H1 (cell line): ENCODE measurements at regions not wholly inside any gene's neighbourhood (a gene's known extent, or its start where the extent isn't known, plus 50 kb on each side); places are given as distances from the start of the nearest gene placed in this dataset.

ENCODE experiments used
- CTCF ChIA-PET: fragments of 300-600 bp; sonication (Branson Sonifier 250); formaldehyde crosslinking; loops from one replicate; lab custom pipeline; 2021; ENCODE audit not compliant: partially characterized antibody; lab: Charles Lee
- POLR2A ChIA-PET: fragments of 300-600 bp; sonication (Branson Sonifier 250); formaldehyde crosslinking; loops from one replicate; lab custom pipeline; 2021; ENCODE audit warnings: inconsistent platforms; ENCODE audit not compliant: partially characterized antibody; lab: Charles Lee
- DNase-seq, 2 experiments: peaks; one replicate each; pipeline versions ENCODE4 v3.0.0 to v3.0.0-alpha.2; 2010 to 2022; ENCODE audit warnings: low spot score in 2 of 2, low read depth in 1 of 2, mixed read lengths in 1 of 2
- FAIRE-seq: peaks from 2 replicates; lab custom pipeline; 2011; peaks lifted over from hg19 to GRCh38; lab: Jason Lieb, UNC
- H2AFZ ChIP-seq: 2 replicates; pipeline ENCODE4 v1.8.1; 2012; ENCODE audit warnings: low read length, inconsistent platforms
- H2AK5ac ChIP-seq: 2 replicates; pipeline ENCODE4 v1.6.1; 2013; ENCODE audit warnings: low read depth, low read length
- H2BK120ac ChIP-seq: replicated peaks from 2 replicates; pipeline ENCODE3; 2013; ENCODE audit warnings: low read depth, low read length, inconsistent platforms
- H2BK12ac ChIP-seq: 2 replicates; pipeline ENCODE4 v1.6.1; 2013; ENCODE audit warnings: low read depth, low read length
- H2BK15ac ChIP-seq: 2 replicates; pipeline ENCODE4 v1.6.1; 2013; ENCODE audit warnings: low read length
- H2BK20ac ChIP-seq: 2 replicates; pipeline ENCODE4 v1.6.1; 2013; ENCODE audit warnings: low read length
- H2BK5ac ChIP-seq: 2 replicates; pipeline ENCODE4 v1.6.1; 2013; ENCODE audit warnings: low read depth, low read length
- H3K14ac ChIP-seq: 2 replicates; pipeline ENCODE4 v1.6.1; 2013; ENCODE audit warnings: inconsistent platforms; ENCODE audit not compliant: insufficient read length
- H3K18ac ChIP-seq: 2 replicates; pipeline ENCODE4 v1.6.1; 2013; ENCODE audit warnings: low read length; ENCODE audit errors: extremely low read depth
- H3K23ac ChIP-seq: 2 replicates; pipeline ENCODE4 v1.6.1; 2013; ENCODE audit warnings: inconsistent platforms; ENCODE audit not compliant: insufficient read length
- H3K23me2 ChIP-seq: 2 replicates; pipeline ENCODE4 v1.6.1; 2013; ENCODE audit warnings: low read depth, low read length
- H3K27ac ChIP-seq: 2 replicates; pipeline ENCODE4 v1.6.1; 2011; ENCODE audit warnings: low read depth, low read length, inconsistent platforms
- H3K27me3 ChIP-seq, 4 experiments: replicated peaks in 1 of 4; 1 replicate in 1 of 4; 2 replicates in 3 of 4; pipeline versions ENCODE4 v1.6.1 to v1.8.1; 2011 to 2013; ENCODE audit warnings: low read length in 3 of 4, mild to moderate bottlenecking in 3 of 4, inconsistent platforms in 2 of 4, mixed read lengths in 2 of 4, moderate library complexity in 1 of 4; ENCODE audit not compliant: control insufficient read depth in 3 of 4, insufficient read depth in 3 of 4; ENCODE audit errors: extremely low read depth in 1 of 4
- H3K36me3 ChIP-seq, 4 experiments: 2 replicates each; pipeline versions ENCODE4 v1.6.1 to v1.8.1; 2011 to 2013; ENCODE audit warnings: mild to moderate bottlenecking in 4 of 4, low read length in 3 of 4, moderate library complexity in 2 of 4, control low read depth in 1 of 4, inconsistent platforms in 1 of 4; ENCODE audit not compliant: insufficient read depth in 4 of 4, control insufficient read depth in 2 of 4
- H3K4ac ChIP-seq: replicated peaks from 2 replicates; pipeline ENCODE3; 2013; ENCODE audit warnings: low read length, low read depth, mixed read lengths, inconsistent platforms; ENCODE audit not compliant: insufficient read length
- H3K4me1 ChIP-seq, 4 experiments: replicated peaks in 1 of 4; 1 replicate in 1 of 4; 2 replicates in 3 of 4; pipeline versions ENCODE4 v1.6.1 to v1.8.1; 2011 to 2013; ENCODE audit warnings: low read length in 3 of 4, inconsistent platforms in 2 of 4, mixed read lengths in 1 of 4; ENCODE audit not compliant: insufficient read depth in 4 of 4, control insufficient read depth in 3 of 4
- H3K4me2 ChIP-seq, 2 experiments: 2 replicates each; pipeline versions ENCODE4 v1.6.1 to v1.8.1; 2011 to 2013; ENCODE audit warnings: low read depth in 2 of 2, low read length in 2 of 2, control low read depth in 1 of 2, inconsistent platforms in 1 of 2, mild to moderate bottlenecking in 1 of 2; ENCODE audit not compliant: insufficient read depth in 1 of 2
- H3K4me3 ChIP-seq, 4 experiments: fragments of 200-600, 300-600 bp in 1 of 4; sonication (generic), shearing (Covaris generic), sonication (Bioruptor Twin) in 1 of 4; 2 replicates each; pipeline versions ENCODE4 v1.5.1 to v1.8.1; 2011 to 2016; ENCODE audit warnings: low read length in 4 of 4, low read depth in 3 of 4, control low read depth in 2 of 4, inconsistent platforms in 2 of 4, mild to moderate bottlenecking in 2 of 4, mixed read lengths in 1 of 4, moderate library complexity in 1 of 4; ENCODE audit not compliant: insufficient read depth in 2 of 4; ENCODE audit errors: extremely low read depth in 1 of 4
- H3K56ac ChIP-seq: replicated peaks from 2 replicates; pipeline ENCODE3; 2013; ENCODE audit warnings: low read depth, mild to moderate bottlenecking, mixed read lengths, low read length, inconsistent platforms; ENCODE audit not compliant: insufficient read length
- H3K79me1 ChIP-seq: 2 replicates; pipeline ENCODE4 v1.6.1; 2013; ENCODE audit warnings: low read depth, low read length, control low read depth
- H3K79me2 ChIP-seq, 2 experiments: 2 replicates each; pipeline versions ENCODE4 v1.6.1 to v1.8.1; 2012 to 2013; ENCODE audit warnings: low read length in 2 of 2, mild to moderate bottlenecking in 2 of 2, inconsistent platforms in 1 of 2; ENCODE audit not compliant: insufficient read depth in 2 of 2, control insufficient read depth in 1 of 2
- H3K9ac ChIP-seq, 4 experiments: replicated peaks in 1 of 4; 1 replicate in 1 of 4; 2 replicates in 3 of 4; pipeline versions ENCODE4 v1.6.1 to v1.8.1; 2011 to 2013; ENCODE audit warnings: low read depth in 3 of 4, low read length in 3 of 4, control low read depth in 2 of 4, mild to moderate bottlenecking in 2 of 4, moderate library complexity in 2 of 4, inconsistent platforms in 1 of 4; ENCODE audit errors: extremely low read depth in 1 of 4
- H3K9me3 ChIP-seq, 2 experiments: 2 replicates each; pipeline versions ENCODE4 v1.6.1 to v1.8.1; 2012 to 2013; ENCODE audit warnings: mild to moderate bottlenecking in 2 of 2, moderate library complexity in 2 of 2, control low read depth in 1 of 2, inconsistent platforms in 1 of 2, low read depth in 1 of 2, low read length in 1 of 2, mixed read lengths in 1 of 2; ENCODE audit not compliant: insufficient read depth in 2 of 2
- H4K20me1 ChIP-seq, 2 experiments: replicated peaks in 1 of 2; 2 replicates each; pipeline versions ENCODE3 to v1.8.1; 2011 to 2013; ENCODE audit warnings: inconsistent platforms in 2 of 2, low read length in 2 of 2, mild to moderate bottlenecking in 1 of 2; ENCODE audit not compliant: insufficient read depth in 2 of 2, control insufficient read depth in 1 of 2
- H4K5ac ChIP-seq: 2 replicates; pipeline ENCODE4 v1.6.1; 2013; ENCODE audit warnings: low read length, low read depth, mixed read lengths, inconsistent platforms; ENCODE audit not compliant: insufficient read length
- H4K8ac ChIP-seq: 2 replicates; pipeline ENCODE4 v1.8.0; 2013; ENCODE audit warnings: mild to moderate bottlenecking, moderate library complexity, low read length, inconsistent platforms; ENCODE audit not compliant: insufficient read depth; ENCODE audit errors: extremely low read depth
- H4K91ac ChIP-seq: replicated peaks from 2 replicates; pipeline ENCODE3; 2013; ENCODE audit warnings: low read length, mixed read lengths, inconsistent platforms; ENCODE audit not compliant: insufficient read length
- MAFK ChIP-seq: IDR thresholded peaks from 2 replicates; pipeline ENCODE4 v1.6.1; 2012; ENCODE audit warnings: low read depth, mild to moderate bottlenecking, improper control_type of control experiment, low read length
- WGBS, 2 experiments: shearing (Covaris generic) in 1 of 2; methylation state at CpG; one replicate each; pipeline versions ENCODE4 v1.1.6 to v1.1.7; 2013 to 2015; ENCODE audit warnings: low lambda C conversion rate in 2 of 2, mixed read lengths in 2 of 2, inconsistent platforms in 1 of 2, low coverage in 1 of 2, missing lambda C conversion rate in 1 of 2; ENCODE audit not compliant: insufficient replicate concordance in 2 of 2, insufficient coverage in 1 of 2, insufficient read length in 1 of 2; ENCODE audit errors: extremely low coverage in 1 of 2, missing lambda C conversion rate in 1 of 2; 5-methylcytosine and 5-hydroxymethylcytosine counted together
- TF ChIP-seq, protein P1 (sequence below), 3 experiments: IDR thresholded peaks; 1 replicate in 2 of 3; 2 replicates in 1 of 3; pipeline versions ENCODE4 v1.5.1 to v1.6.1; 2011; ENCODE audit warnings: low read length in 3 of 3, mild to moderate bottlenecking in 3 of 3, inconsistent platforms in 2 of 3, low read depth in 1 of 3, moderate library complexity in 1 of 3; ENCODE audit not compliant: insufficient read depth in 1 of 3; ENCODE audit errors: control extremely low read depth in 1 of 3
- TF ChIP-seq, protein P2 (sequence below): IDR thresholded peaks from 2 replicates; pipeline ENCODE4 v1.6.1; 2011; ENCODE audit warnings: low read length, improper control_type of control experiment

- Histone ChIP-seq H3K79me2 (no peaks in the 10 kb centered on the region), H3K23ac (no peak overlapping the region), H3K4me2 (no peak overlapping the region), H3K79me1 (no peaks in the 10 kb centered on the region), H2BK120ac (no peak overlapping the region), H3K56ac (no peak overlapping the region), H3K4ac (no peak overlapping the region), H3K4me3 (no peak overlapping the region), H4K91ac (no peak overlapping the region), H3K18ac (no peak overlapping the region), H4K5ac (no peak overlapping the region), H3K27me3 (no peaks in the 10 kb centered on the region), H2BK5ac (no peak overlapping the region), H4K8ac (no peak overlapping the region), H3K27ac (no peak overlapping the region), H3K4me1 (no peaks in the 10 kb centered on the region), H3K23me2 (no peaks in the 10 kb centered on the region), H2BK20ac (no peak overlapping the region), H2BK12ac (no peak overlapping the region), H4K20me1 (no peaks in the 10 kb centered on the region), H2AFZ (no peak overlapping the region), H3K14ac (no peak overlapping the region), H3K9ac (no peak overlapping the region), H3K9me3 (no peaks in the 10 kb centered on the region; a peak in 1 of 4 replicates), H2BK15ac (no peak overlapping the region), H2AK5ac (no peak overlapping the region), H3K36me3 (no peaks in the 10 kb centered on the region)
- TF ChIP-seq, protein P1, sequence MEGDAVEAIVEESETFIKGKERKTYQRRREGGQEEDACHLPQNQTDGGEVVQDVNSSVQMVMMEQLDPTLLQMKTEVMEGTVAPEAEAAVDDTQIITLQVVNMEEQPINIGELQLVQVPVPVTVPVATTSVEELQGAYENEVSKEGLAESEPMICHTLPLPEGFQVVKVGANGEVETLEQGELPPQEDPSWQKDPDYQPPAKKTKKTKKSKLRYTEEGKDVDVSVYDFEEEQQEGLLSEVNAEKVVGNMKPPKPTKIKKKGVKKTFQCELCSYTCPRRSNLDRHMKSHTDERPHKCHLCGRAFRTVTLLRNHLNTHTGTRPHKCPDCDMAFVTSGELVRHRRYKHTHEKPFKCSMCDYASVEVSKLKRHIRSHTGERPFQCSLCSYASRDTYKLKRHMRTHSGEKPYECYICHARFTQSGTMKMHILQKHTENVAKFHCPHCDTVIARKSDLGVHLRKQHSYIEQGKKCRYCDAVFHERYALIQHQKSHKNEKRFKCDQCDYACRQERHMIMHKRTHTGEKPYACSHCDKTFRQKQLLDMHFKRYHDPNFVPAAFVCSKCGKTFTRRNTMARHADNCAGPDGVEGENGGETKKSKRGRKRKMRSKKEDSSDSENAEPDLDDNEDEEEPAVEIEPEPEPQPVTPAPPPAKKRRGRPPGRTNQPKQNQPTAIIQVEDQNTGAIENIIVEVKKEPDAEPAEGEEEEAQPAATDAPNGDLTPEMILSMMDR (IDR thresholded peaks at IDR 0.05; ENCODE audit: control extremely low read depth in 1 of 3, insufficient read depth in 1 of 3, low read depth in 1 of 3, low read length in 3 of 3) = no peak
- TF ChIP-seq MAFK = peak; percentile 23; the same call in 1 of the 2 replicates
- TF ChIP-seq, protein P2, sequence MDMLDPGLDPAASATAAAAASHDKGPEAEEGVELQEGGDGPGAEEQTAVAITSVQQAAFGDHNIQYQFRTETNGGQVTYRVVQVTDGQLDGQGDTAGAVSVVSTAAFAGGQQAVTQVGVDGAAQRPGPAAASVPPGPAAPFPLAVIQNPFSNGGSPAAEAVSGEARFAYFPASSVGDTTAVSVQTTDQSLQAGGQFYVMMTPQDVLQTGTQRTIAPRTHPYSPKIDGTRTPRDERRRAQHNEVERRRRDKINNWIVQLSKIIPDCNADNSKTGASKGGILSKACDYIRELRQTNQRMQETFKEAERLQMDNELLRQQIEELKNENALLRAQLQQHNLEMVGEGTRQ = no peak
- no peak for DNase-seq
- ChIA-PET POLR2A (no interaction called here), CTCF (interaction anchor here (1.0 to 1.1 kb wide), 2 partner anchors 10 to 14 kb away, joined by 4 read pairs; no protein-coding TSS in a partner anchor)
- no peak for FAIRE-seq
- WGBS, 2 experiments = 96% methylated on average over 2 of the region's 2 CpGs; no CpG with 5 or more reads in 1 of the 2 experiments
Observed at GRCh38 chr15:35159170-35159569, 74.1 kb upstream of the NANOGP8 start.
